Lower leg skin (tissue), 3 donors: ENCODE measurements at regions not wholly inside any gene's neighbourhood (a gene's known extent, or its start where the extent isn't known, plus 50 kb on each side); places are given as distances from the start of the nearest gene placed in this dataset.

Source experiments
- POLR2A ChIP-seq, 2 donors: fragments of 450-650 bp; IDR thresholded peaks; one replicate each; pipeline ENCODE4 v1.6.1; 2016 to 2017; ENCODE audit warnings: antibody characterized with exemption in 2 of 2, mild to moderate bottlenecking in 1 of 2, moderate library complexity in 1 of 2
- TF ChIP-seq, protein P1 (sequence below), 3 donors: fragments of 450-650 bp; IDR thresholded peaks; one replicate each; pipeline ENCODE4 v1.5.1; 2016; ENCODE audit warnings: antibody characterized with exemption in 3 of 3, mild to moderate bottlenecking in 3 of 3, moderate library complexity in 2 of 3

DNA sequence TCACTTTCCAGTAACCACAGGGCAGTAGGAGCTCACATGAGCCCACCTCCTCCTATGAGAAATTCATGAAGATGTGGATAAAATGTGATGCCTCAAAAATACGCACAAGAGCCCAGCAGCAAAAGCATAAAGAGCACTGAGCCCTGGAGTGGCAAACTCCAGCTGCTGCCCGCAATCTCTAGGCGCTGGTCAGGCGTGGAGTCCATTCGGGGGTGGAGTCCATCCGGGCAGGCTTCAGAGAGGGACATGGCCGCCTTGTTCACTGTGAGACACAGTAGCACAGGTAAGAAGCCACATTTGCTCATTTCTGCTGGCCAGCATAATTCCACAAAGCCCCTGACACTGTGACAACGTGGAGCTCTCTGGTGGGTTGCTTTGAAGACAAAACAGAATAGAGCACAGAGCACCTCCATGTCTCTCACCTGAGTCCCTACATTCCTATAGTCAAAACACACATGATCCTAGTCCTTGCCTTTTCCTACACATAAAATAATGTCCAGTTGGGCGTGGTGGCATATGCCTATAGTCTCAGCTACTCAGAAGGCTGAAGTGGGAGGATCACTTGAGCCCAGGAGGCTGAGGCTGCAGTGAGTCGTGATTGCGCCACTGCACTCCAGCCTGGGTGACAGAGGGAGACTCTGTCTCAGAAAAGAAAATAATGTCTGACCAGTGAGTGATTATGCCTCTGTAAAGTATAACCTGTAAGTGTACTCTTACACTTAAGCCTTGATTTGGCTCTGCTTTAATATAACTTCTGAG lies 365.2 kb downstream of the GADD45G start:
- TF ChIP-seq, protein P1, sequence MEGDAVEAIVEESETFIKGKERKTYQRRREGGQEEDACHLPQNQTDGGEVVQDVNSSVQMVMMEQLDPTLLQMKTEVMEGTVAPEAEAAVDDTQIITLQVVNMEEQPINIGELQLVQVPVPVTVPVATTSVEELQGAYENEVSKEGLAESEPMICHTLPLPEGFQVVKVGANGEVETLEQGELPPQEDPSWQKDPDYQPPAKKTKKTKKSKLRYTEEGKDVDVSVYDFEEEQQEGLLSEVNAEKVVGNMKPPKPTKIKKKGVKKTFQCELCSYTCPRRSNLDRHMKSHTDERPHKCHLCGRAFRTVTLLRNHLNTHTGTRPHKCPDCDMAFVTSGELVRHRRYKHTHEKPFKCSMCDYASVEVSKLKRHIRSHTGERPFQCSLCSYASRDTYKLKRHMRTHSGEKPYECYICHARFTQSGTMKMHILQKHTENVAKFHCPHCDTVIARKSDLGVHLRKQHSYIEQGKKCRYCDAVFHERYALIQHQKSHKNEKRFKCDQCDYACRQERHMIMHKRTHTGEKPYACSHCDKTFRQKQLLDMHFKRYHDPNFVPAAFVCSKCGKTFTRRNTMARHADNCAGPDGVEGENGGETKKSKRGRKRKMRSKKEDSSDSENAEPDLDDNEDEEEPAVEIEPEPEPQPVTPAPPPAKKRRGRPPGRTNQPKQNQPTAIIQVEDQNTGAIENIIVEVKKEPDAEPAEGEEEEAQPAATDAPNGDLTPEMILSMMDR (IDR thresholded peaks at IDR 0.05), result no peak
- no peak for TF ChIP-seq POLR2A (IDR thresholded peaks at IDR 0.05)
